ENCODE measurements at regions not wholly inside any gene's neighbourhood (a gene's known extent, or its start where the extent isn't known, plus 50 kb on each side); places are given as distances from the start of the nearest gene placed in this dataset.

DNA sequence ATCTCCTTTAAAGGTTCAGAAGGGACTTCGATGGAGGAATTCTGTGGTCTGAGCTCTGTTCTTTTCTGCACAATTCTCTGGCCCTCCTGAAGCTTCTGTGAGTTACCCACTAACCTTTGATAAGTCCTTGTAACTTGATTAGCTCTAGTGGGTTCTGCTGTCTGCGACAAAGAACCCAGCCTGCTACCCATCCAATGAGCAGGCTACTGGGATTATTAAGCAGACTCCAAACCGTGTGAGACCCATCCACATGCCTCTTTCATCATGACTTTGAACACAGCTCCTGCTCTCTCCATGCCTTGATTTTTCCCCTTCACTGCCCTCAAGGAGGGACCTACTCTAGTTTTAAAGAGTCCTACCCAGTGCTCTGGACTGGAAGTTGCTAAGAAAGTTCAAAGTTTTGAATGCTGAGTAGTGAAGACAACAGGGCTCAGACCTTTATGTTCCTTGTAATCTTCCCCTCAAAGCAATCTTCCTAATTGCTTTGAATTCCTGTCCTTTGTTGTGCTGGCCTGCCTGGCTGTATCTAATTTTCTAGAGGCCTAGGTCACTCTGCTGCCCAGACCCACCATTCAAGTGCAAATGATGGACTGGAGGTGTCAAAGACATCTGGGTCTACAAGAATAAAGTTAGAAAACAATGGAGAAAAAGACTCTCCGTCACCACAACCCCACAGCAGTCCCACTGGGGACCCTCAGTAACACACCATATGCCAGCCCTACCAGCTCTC lies 146.9 kb downstream of the RHOU start:
- no peak for TF ChIP-seq CTCF (IDR thresholded peaks at IDR 0.05; ENCODE audit: low read depth, low read length)
- H3K9me3 ChIP-seq, result no peaks in the 10 kb centered on the region
- no peak for DNase-seq
- no peaks in the 10 kb centered on the region for H3K27me3 ChIP-seq
- peaks cover 14% of the 10 kb centered on the region for H3K4me1 ChIP-seq
- H3K36me3 ChIP-seq, result no peaks in the 10 kb centered on the region
- no peak overlapping the region for H3K4me3 ChIP-seq (ENCODE audit: low read depth, low read length)

DNA sequence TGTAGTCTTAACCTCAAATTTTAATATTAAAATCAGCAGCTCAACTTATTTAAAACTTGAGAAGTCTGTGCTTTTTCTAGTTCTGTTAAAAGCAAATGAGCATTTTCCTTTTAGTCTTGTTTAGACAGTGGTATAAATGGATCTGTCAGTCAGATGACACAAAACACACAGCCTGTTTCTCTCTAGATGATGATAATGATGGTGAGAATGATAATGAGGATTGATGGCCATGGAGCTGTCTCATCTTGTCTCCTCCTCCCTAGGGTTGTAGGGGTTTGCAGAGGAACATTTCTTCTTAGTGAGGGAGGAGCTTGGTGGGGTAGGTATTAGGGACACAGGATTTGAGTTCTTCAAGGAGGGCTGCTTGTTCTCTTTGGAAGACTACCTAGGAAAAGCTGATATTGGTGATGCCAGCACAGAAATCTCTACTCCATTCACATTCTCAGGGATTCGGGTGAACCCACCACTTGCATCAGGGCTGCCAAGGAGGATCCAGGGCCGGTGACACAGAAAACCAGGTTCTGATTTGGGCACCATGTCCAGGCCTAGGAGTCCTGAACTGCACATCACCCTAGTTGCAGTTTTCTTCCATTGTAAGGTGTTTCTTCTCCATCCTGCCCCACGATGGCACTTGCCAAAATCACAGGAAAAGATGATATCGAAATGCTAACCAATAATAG lies 147.6 kb downstream of the RHOU start:
- H3K27me3 ChIP-seq, result no peaks in the 10 kb centered on the region

DNA sequence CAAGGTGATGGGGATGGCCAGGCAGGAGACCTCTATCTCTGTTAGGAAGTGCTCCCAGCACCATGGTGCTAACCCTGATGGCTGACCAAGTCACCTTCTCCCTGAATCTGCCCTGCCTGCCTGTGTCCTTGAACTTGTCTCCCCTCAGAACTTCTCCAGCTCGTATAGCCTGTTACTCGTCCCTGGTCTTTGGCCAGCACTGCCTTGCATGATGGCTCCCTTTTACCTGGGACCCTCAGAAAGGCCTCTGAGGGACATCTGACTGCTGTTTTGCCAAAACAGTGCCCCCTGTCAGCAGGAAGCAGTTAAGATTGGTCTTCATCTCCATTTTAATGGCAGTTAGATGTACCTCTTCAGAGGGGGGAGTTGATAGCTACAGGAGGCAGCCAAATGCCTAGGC lies 148.3 kb downstream of the RHOU start:
- Histone ChIP-seq H3K27me3 (no peaks in the 10 kb centered on the region), H3K9me3 (no peaks in the 10 kb centered on the region), H3K36me3 (no peaks in the 10 kb centered on the region), H3K4me1 (peaks cover 24% of the 10 kb centered on the region), H3K4me3 (ENCODE audit: low read depth, low read length) (no peak overlapping the region)
- no peak for TF ChIP-seq CTCF (IDR thresholded peaks at IDR 0.05; ENCODE audit: low read depth, low read length)
- no peak for DNase-seq

More for the DNA sequence above, 147.6 kb downstream of the RHOU start:
- no peak for TF ChIP-seq CTCF (IDR thresholded peaks at IDR 0.05; ENCODE audit: low read depth, low read length)
- no peak for DNase-seq
- Histone ChIP-seq H3K4me3 (ENCODE audit: low read depth, low read length) (no peak overlapping the region), H3K9me3 (no peaks in the 10 kb centered on the region), H3K36me3 (no peaks in the 10 kb centered on the region), H3K4me1 (peaks cover 20% of the 10 kb centered on the region)

DNA sequence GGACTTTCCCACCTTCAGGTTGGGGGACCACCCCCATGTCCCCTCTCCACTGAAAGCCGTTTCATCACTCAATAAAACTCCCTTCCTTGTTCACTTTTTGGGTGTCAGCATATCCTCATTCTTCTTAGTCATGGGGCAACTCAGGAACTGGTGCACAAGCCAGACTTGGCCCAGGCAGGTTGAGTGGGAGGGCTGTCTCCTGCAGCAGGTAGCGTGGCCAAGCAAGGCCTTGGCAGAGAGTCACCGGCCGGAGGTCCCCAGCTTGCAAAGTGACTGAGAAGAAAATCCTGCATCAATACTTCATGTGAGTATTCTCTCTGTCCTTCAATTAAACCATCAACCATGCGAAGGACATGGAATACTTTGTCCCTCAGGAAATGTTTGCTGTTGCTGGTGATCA lies 148.9 kb downstream of the RHOU start:
- DNase-seq, result no peak
- TF ChIP-seq CTCF (IDR thresholded peaks at IDR 0.05; ENCODE audit: low read depth, low read length), result no peak
- Histone ChIP-seq H3K4me1 (peaks cover 26% of the 10 kb centered on the region), H3K27me3 (no peaks in the 10 kb centered on the region), H3K4me3 (ENCODE audit: low read depth, low read length) (no peak overlapping the region), H3K36me3 (no peaks in the 10 kb centered on the region), H3K9me3 (no peaks in the 10 kb centered on the region)

DNA sequence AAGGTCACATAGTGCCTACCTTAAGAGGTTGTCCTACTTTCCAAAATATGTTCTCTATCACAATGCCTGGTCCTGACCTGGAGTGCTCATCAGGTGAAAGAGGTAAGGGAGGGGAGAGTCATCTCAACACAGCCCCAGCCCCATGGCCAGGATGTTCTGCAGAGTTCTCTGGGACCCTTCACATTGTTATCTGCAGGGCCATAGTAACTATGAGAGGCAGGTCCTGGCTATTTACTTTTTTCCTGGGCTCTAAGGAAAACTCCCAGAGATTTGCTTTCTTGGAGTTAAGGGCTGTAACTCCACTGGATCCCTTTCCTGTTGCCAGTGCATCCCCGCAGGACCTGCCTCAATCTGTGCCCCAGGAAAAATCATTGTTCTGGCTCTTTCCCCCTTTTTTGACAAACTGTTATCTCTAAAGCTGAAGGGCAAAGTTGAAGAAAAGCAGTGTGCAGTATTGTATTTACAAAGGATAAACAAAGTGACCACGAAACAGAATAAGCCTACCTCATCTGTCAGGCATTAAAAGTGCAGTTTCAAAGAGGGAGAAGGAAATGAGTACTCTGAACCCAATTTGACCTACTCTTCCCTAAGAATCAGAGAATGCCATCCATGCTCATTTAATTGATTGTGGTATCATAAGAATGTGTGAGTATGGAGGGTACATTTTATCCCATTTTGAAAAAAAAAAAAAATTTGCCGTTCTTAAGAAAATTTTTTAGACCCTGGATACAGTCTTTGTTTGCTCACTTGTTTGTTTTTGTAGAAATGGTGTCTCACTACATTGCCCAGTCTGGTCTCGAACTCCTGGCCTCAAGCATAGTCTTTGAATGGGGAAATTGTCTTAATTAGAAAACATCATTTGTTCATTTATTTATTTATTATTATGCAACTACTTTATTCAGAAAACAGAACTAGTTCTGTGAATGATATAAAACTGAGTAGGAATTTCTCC lies 149.6 kb downstream of the RHOU start:
- Histone ChIP-seq H3K4me3 (ENCODE audit: low read depth, low read length) (no peak overlapping the region), H3K27me3 (no peaks in the 10 kb centered on the region), H3K9me3 (no peaks in the 10 kb centered on the region), H3K4me1 (peaks cover 26% of the 10 kb centered on the region), H3K36me3 (no peaks in the 10 kb centered on the region)
- TF ChIP-seq CTCF (IDR thresholded peaks at IDR 0.05; ENCODE audit: low read depth, low read length), result no peak
- DNase-seq, result no peak

Measured in BE2C (cell line).